NCI-H345 treated with DMSO at 0.1 percent for 48 hours (cell line): ENCODE measurements at regions not wholly inside any gene's neighbourhood (a gene's known extent, or its start where the extent isn't known, plus 50 kb on each side); places are given as distances from the start of the nearest gene placed in this dataset.

Source experiments
- DNase-seq: peaks from one replicate; lab custom pipeline; 2025; ENCODE audit not compliant: unreplicated experiment; lab: John Stamatoyannopoulos, UW

GRCh38 chr2:84290537-84290936, 168.5 kb downstream of the SUCLG1 start:
- DNase-seq: no peak

GRCh38 chr2:84288293-84288692, 170.8 kb downstream of the SUCLG1 start:
- DNase-seq: no peak

- no peak for DNase-seq
These were observed 172.2 kb downstream of the SUCLG1 start for GRCh38 chr2:84286878-84287277.

- no peak for DNase-seq
These were observed 173.9 kb downstream of the SUCLG1 start for GRCh38 chr2:84285056-84285747.

- DNase-seq: peak; percentile 66
These were observed 175.6 kb downstream of the SUCLG1 start for GRCh38 chr2:84283506-84283905.

- no peak for DNase-seq
These were observed 177.6 kb downstream of the SUCLG1 start for GRCh38 chr2:84281510-84281909.

GRCh38 chr2:84280873-84281272, 178.2 kb downstream of the SUCLG1 start:
- DNase-seq: no peak

GRCh38 chr2:84278386-84278785, 180.7 kb downstream of the SUCLG1 start:
- no peak for DNase-seq

- DNase-seq: no peak
These were observed 182.4 kb downstream of the SUCLG1 start for GRCh38 chr2:84276590-84277255.

- DNase-seq: no peak
These were observed 185.7 kb downstream of the SUCLG1 start for GRCh38 chr2:84273406-84273805.

- DNase-seq: no peak
These were observed 187.1 kb downstream of the SUCLG1 start for GRCh38 chr2:84271977-84272376.

- no peak for DNase-seq
These were observed 201.2 kb downstream of the SUCLG1 start for GRCh38 chr2:84257831-84258230.

GRCh38 chr2:84251651-84252302, 207.3 kb downstream of the SUCLG1 start:
- DNase-seq: no peak

GRCh38 chr2:84249140-84249539, 209.9 kb downstream of the SUCLG1 start:
- DNase-seq: no peak

- no peak for DNase-seq
These were observed 211.5 kb downstream of the SUCLG1 start for GRCh38 chr2:84247532-84247931.

GRCh38 chr2:84243788-84244733, 215.0 kb downstream of the SUCLG1 start:
- no peak for DNase-seq

GRCh38 chr2:84238907-84239306, 220.2 kb downstream of the SUCLG1 start:
- DNase-seq: no peak

- DNase-seq: no peak
These were observed 222.8 kb downstream of the SUCLG1 start for GRCh38 chr2:84236288-84236687.

GRCh38 chr2:84234103-84234502, 225.0 kb downstream of the SUCLG1 start:
- no peak for DNase-seq

- no peak for DNase-seq
These were observed 227.6 kb downstream of the SUCLG1 start for GRCh38 chr2:84231478-84231877.

- DNase-seq: no peak
These were observed 235.0 kb downstream of the SUCLG1 start for GRCh38 chr2:84224121-84224520.
